ENCODE measurements at regions not wholly inside any gene's neighbourhood (a gene's known extent, or its start where the extent isn't known, plus 50 kb on each side); places are given as distances from the start of the nearest gene placed in this dataset.
"Not testable (repeated sequence)": the region's sequence is repeated elsewhere in the genome, so short reads cannot be mapped to it uniquely, and the experiment has no call there.

- intact Hi-C loops (cut with micrococcal nuclease); H3K4me2 ChIP-seq (replicated peaks; ENCODE audit: extremely low read depth, low read length, poor library complexity, severe bottlenecking); H3K4me3 Mint-ChIP-seq; H3K4me1 ChIP-seq (ENCODE audit: control insufficient read depth in 1 of 2, insufficient read depth in 2 of 2, low read length in 2 of 2); H3K9ac ChIP-seq (ENCODE audit: insufficient read depth, low read length, poor library complexity, severe bottlenecking); DNase-seq; H3K36me3 Mint-ChIP-seq; H3K4me1 Mint-ChIP-seq; H3K36me3 ChIP-seq (replicated peaks in 1 of 2; ENCODE audit: control insufficient read depth in 1 of 2, insufficient read depth in 2 of 2, low read length in 2 of 2); H3K4me3 ChIP-seq (replicated peaks in 1 of 3; ENCODE audit: low read depth in 2 of 3, low read length in 3 of 3); H4K20me1 ChIP-seq (ENCODE audit: insufficient read depth, low read length); H3K27me3 ChIP-seq (ENCODE audit: control insufficient read depth in 2 of 2, insufficient read depth in 2 of 2, low read length in 2 of 2); H3K27ac Mint-ChIP-seq; H2AFZ ChIP-seq (ENCODE audit: insufficient read depth, low read depth, low read length, poor library complexity, severe bottlenecking); H3K27ac ChIP-seq (ENCODE audit: low read depth in 1 of 2, low read length in 2 of 2); H3K79me2 ChIP-seq (ENCODE audit: insufficient read depth, low read length): not testable (repeated sequence)
- H3K9me3 Mint-ChIP-seq: peaks cover 23 to 68% (median 46%) of the 10 kb centered on the region in 7 donors
- peaks cover 0 to 44% (median 2%) of the 10 kb centered on the region in 3 donors for H3K27me3 Mint-ChIP-seq (ENCODE audit: low read depth in 3 of 3)
- H3K9me3 ChIP-seq (replicated peaks in 1 of 2; ENCODE audit: control insufficient read depth in 1 of 2, insufficient read depth in 1 of 2, low read length in 2 of 2): peaks cover 49% of the 10 kb centered on the region in 2 donors
- 73% methylated on average over 29 of the region's 34 CpGs for WGBS (ENCODE audit: insufficient coverage)
These were observed 1932.8 kb upstream of the DEFB115 start for GRCh38 chr20:29324516-29325303.

GRCh38 chr20:29325304-29325640, 1932.2 kb upstream of the DEFB115 start:
- Mint-ChIP-seq H3K4me3 (no peak overlapping the region), H3K27ac (no peak overlapping the region)
- no peak overlapping the region for H3K4me3 ChIP-seq (replicated peaks in 1 of 3; ENCODE audit: low read depth in 2 of 3, low read length in 3 of 3)

DNA sequence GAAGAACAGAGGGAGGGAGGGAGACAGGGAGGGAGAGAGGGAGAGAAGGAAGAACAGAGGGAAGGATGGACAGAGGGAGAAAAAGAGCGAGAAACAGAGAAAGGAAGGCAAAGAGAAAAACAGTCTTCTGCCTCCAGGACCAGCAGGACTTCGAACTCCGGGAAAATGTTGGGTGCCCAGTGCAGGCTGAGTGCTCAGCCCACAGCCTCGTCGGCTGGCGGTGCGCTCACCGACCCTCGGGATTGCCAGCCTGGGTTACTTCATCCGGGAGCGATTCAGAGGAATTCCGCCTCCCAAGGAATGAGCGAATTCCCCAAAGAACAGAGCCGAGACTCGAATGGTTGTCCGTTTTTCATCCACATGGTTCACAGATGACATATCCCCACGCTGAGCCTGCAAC, 1931.7 kb upstream of the DEFB115 start:
- WGBS (ENCODE audit: insufficient coverage): 74% methylated on average over 5 of the region's 17 CpGs
- H3K27me3 ChIP-seq (ENCODE audit: control insufficient read depth in 2 of 2, insufficient read depth in 2 of 2, low read length in 2 of 2); H3K27ac ChIP-seq (ENCODE audit: low read depth in 1 of 2, low read length in 2 of 2); H3K4me2 ChIP-seq (replicated peaks; ENCODE audit: extremely low read depth, low read length, poor library complexity, severe bottlenecking); H3K4me1 Mint-ChIP-seq; H3K4me3 Mint-ChIP-seq; H3K4me3 ChIP-seq (replicated peaks in 1 of 3; ENCODE audit: low read depth in 2 of 3, low read length in 3 of 3); H2AFZ ChIP-seq (ENCODE audit: insufficient read depth, low read depth, low read length, poor library complexity, severe bottlenecking); H3K9ac ChIP-seq (ENCODE audit: insufficient read depth, low read length, poor library complexity, severe bottlenecking); H3K36me3 ChIP-seq (replicated peaks in 1 of 2; ENCODE audit: control insufficient read depth in 1 of 2, insufficient read depth in 2 of 2, low read length in 2 of 2); H3K4me1 ChIP-seq (ENCODE audit: control insufficient read depth in 1 of 2, insufficient read depth in 2 of 2, low read length in 2 of 2); H4K20me1 ChIP-seq (ENCODE audit: insufficient read depth, low read length); intact Hi-C loops (cut with micrococcal nuclease); H3K27ac Mint-ChIP-seq; H3K36me3 Mint-ChIP-seq; DNase-seq; H3K79me2 ChIP-seq (ENCODE audit: insufficient read depth, low read length): not testable (repeated sequence)
- peaks cover 0 to 33% (median 0%) of the 10 kb centered on the region in 3 donors for H3K27me3 Mint-ChIP-seq (ENCODE audit: low read depth in 3 of 3)
- H3K9me3 ChIP-seq (replicated peaks in 1 of 2; ENCODE audit: control insufficient read depth in 1 of 2, insufficient read depth in 1 of 2, low read length in 2 of 2): peaks cover 46 to 48% of the 10 kb centered on the region in 2 donors
- peaks cover 25 to 64% (median 45%) of the 10 kb centered on the region in 7 donors for H3K9me3 Mint-ChIP-seq

More at GRCh38 chr20:29325304-29325640, 1932.2 kb upstream of the DEFB115 start:
- Histone ChIP-seq H3K27ac (ENCODE audit: low read depth in 1 of 2, low read length in 2 of 2) (no peak overlapping the region), H2AFZ (ENCODE audit: insufficient read depth, low read depth, low read length, poor library complexity, severe bottlenecking) (no peak overlapping the region), H3K9me3 (replicated peaks in 1 of 2; ENCODE audit: control insufficient read depth in 1 of 2, insufficient read depth in 1 of 2, low read length in 2 of 2) (peaks cover 46 to 48% of the 10 kb centered on the region in 2 donors), H3K79me2 (ENCODE audit: insufficient read depth, low read length) (no peaks in the 10 kb centered on the region), H3K4me2 (replicated peaks; ENCODE audit: extremely low read depth, low read length, poor library complexity, severe bottlenecking) (no peak overlapping the region), H3K9ac (ENCODE audit: insufficient read depth, low read length, poor library complexity, severe bottlenecking) (no peak overlapping the region), H4K20me1 (ENCODE audit: insufficient read depth, low read length) (no peaks in the 10 kb centered on the region), H3K36me3 (replicated peaks in 1 of 2; ENCODE audit: control insufficient read depth in 1 of 2, insufficient read depth in 2 of 2, low read length in 2 of 2) (no peaks in the 10 kb centered on the region), H3K4me1 (ENCODE audit: control insufficient read depth in 1 of 2, insufficient read depth in 2 of 2, low read length in 2 of 2) (no peaks in the 10 kb centered on the region), H3K27me3 (ENCODE audit: control insufficient read depth in 2 of 2, insufficient read depth in 2 of 2, low read length in 2 of 2) (no peaks in the 10 kb centered on the region)
- Mint-ChIP-seq H3K9me3 (peaks cover 20 to 64% (median 44%) of the 10 kb centered on the region in 7 donors), H3K4me1 (no peaks in the 10 kb centered on the region), H3K27me3 (ENCODE audit: low read depth in 3 of 3) (peaks cover 0 to 38% (median 0%) of the 10 kb centered on the region in 3 donors), H3K36me3 (no peaks in the 10 kb centered on the region)
- intact Hi-C loops (cut with micrococcal nuclease): no loop called here
- DNase-seq: no peak
- TF ChIP-seq CTCF (IDR thresholded peaks at IDR 0.05): no peak
- 67% methylated on average over 19 of the region's 20 CpGs for WGBS (ENCODE audit: insufficient coverage)
